SIG-M5 treated with dmso at 0.1 percent for 504 hours (cell line): ENCODE measurements at regions not wholly inside any gene's neighbourhood (a gene's known extent, or its start where the extent isn't known, plus 50 kb on each side); places are given as distances from the start of the nearest gene placed in this dataset.
"Not testable (repeated sequence)": the region's sequence is repeated elsewhere in the genome, so short reads cannot be mapped to it uniquely, and the experiment has no call there.

Source experiments
- DNase-seq: peaks from one replicate; lab custom pipeline; 2025; ENCODE audit not compliant: unreplicated experiment; lab: John Stamatoyannopoulos, UW

GRCh38 chr2:236489083-236489482 lies 80.5 kb upstream of the ACKR3 start:
- DNase-seq: not testable (repeated sequence)

GRCh38 chr2:236489895-236490404 lies 79.7 kb upstream of the ACKR3 start:
- DNase-seq: no peak

- no peak for DNase-seq
These were observed 73.3 kb upstream of the ACKR3 start for GRCh38 chr2:236496340-236496739.

- no peak for DNase-seq
These were observed 71.3 kb upstream of the ACKR3 start for GRCh38 chr2:236498369-236498768.

GRCh38 chr2:236499691-236500578 lies 69.7 kb upstream of the ACKR3 start:
- peak; percentile 5 for DNase-seq

GRCh38 chr2:236501026-236501425 lies 68.6 kb upstream of the ACKR3 start:
- DNase-seq: no peak

- no peak for DNase-seq
These were observed 68.1 kb upstream of the ACKR3 start for GRCh38 chr2:236501531-236501930.

GRCh38 chr2:236503100-236503499 lies 66.5 kb upstream of the ACKR3 start:
- DNase-seq: no peak

GRCh38 chr2:236503583-236503982 lies 66.0 kb upstream of the ACKR3 start:
- DNase-seq: no peak

- no peak for DNase-seq
These were observed 64.6 kb upstream of the ACKR3 start for GRCh38 chr2:236505041-236505440.

GRCh38 chr2:236505648-236506047 lies 64.0 kb upstream of the ACKR3 start:
- DNase-seq: no peak

GRCh38 chr2:236507393-236508085 lies 62.1 kb upstream of the ACKR3 start:
- no peak for DNase-seq

GRCh38 chr2:236508466-236508865 lies 61.2 kb upstream of the ACKR3 start:
- no peak for DNase-seq

GRCh38 chr2:236510034-236510433 lies 59.6 kb upstream of the ACKR3 start:
- DNase-seq: no peak

- DNase-seq: no peak
These were observed 58.4 kb upstream of the ACKR3 start for GRCh38 chr2:236511266-236511665.

GRCh38 chr2:236512267-236512666 lies 57.4 kb upstream of the ACKR3 start:
- no peak for DNase-seq

- DNase-seq: peak; percentile 72
These were observed 56.7 kb upstream of the ACKR3 start for GRCh38 chr2:236512902-236513435.

GRCh38 chr2:236513956-236514355 lies 55.7 kb upstream of the ACKR3 start:
- no peak for DNase-seq

- no peak for DNase-seq
These were observed 52.9 kb upstream of the ACKR3 start for GRCh38 chr2:236516708-236517107.

- DNase-seq: no peak
These were observed 52.2 kb upstream of the ACKR3 start for GRCh38 chr2:236517251-236518031.
